IMR-90 (cell line): ENCODE measurements at regions not wholly inside any gene's neighbourhood (a gene's known extent, or its start where the extent isn't known, plus 50 kb on each side); places are given as distances from the start of the nearest gene placed in this dataset.

Experiments used
- ATAC-seq: fragments of 200-7000 bp; cut with Tn5 transposase; 2 replicates; pipeline ENCODE4 v1.9.1; 2020; ENCODE audit warnings: low read depth, mild to moderate bottlenecking, moderate library complexity
- BruUV-seq: library from RNA; stranded (reverse); fragments of 400-500 nt; replicated peaks from 2 replicates; lab custom pipeline; 2021; lab: Mats Ljungman, UMichigan
- CTCF ChIA-PET: fragments of 300-600 bp; formaldehyde crosslinking; extraction: SDS; loops from one replicate; lab custom pipeline; 2021; ENCODE audit warnings: antibody characterized with exemption; lab: Yijun Ruan, JAX
- POLR2A ChIA-PET: fragments of 300-600 bp; sonication (Branson Sonifier 250); formaldehyde crosslinking; loops from one replicate; lab custom pipeline; 2022; ENCODE audit warnings: antibody characterized with exemption; ENCODE audit not compliant: unreplicated experiment; lab: Charles Lee
- DNase-seq: peaks from one replicate; pipeline ENCODE4 v3.0.0; 2013
- H2AFZ ChIP-seq: replicated peaks from 2 replicates; pipeline ENCODE3; 2013; ENCODE audit warnings: low read length, mild to moderate bottlenecking; ENCODE audit not compliant: poor library complexity
- H2AK5ac ChIP-seq: 2 replicates; pipeline ENCODE4 v1.6.1; 2013; ENCODE audit warnings: low read depth, low read length, inconsistent platforms
- H2AK9ac ChIP-seq: replicated peaks from 2 replicates; pipeline ENCODE3; 2013; ENCODE audit warnings: mild to moderate bottlenecking, low read depth, low read length, moderate library complexity; ENCODE audit not compliant: poor library complexity
- H2BK120ac ChIP-seq: 2 replicates; pipeline ENCODE4 v1.6.1; 2013; ENCODE audit warnings: low read depth, low read length, inconsistent platforms
- H2BK15ac ChIP-seq: 3 replicates; pipeline ENCODE4 v1.6.1; 2013; ENCODE audit warnings: low read depth, low read length, inconsistent platforms
- H2BK20ac ChIP-seq: 2 replicates; pipeline ENCODE4 v1.6.1; 2013; ENCODE audit warnings: low read depth, mild to moderate bottlenecking, inconsistent platforms, low read length, moderate library complexity
- H2BK5ac ChIP-seq: 2 replicates; pipeline ENCODE4 v1.6.1; 2013; ENCODE audit warnings: mild to moderate bottlenecking, low read depth, low read length, inconsistent platforms; ENCODE audit not compliant: poor library complexity, severe bottlenecking
- H3K14ac ChIP-seq: replicated peaks from 2 replicates; pipeline ENCODE4 v1.6.1; 2013; ENCODE audit warnings: low read depth, low read length, inconsistent platforms
- H3K18ac ChIP-seq: 2 replicates; pipeline ENCODE4 v1.6.1; 2013; ENCODE audit warnings: low read depth, low read length, control low read depth
- H3K23ac ChIP-seq: 2 replicates; pipeline ENCODE4 v1.6.1; 2013; ENCODE audit warnings: low read depth, low read length, inconsistent platforms
- H3K27ac ChIP-seq: 2 replicates; pipeline ENCODE4 v1.5.1; 2013; ENCODE audit warnings: mild to moderate bottlenecking, control low read depth, low read length; ENCODE audit not compliant: insufficient read depth
- H3K27me3 ChIP-seq: 2 replicates; pipeline ENCODE4 v1.6.1; 2013; ENCODE audit warnings: low read length; ENCODE audit not compliant: control insufficient read depth, insufficient read depth
- H3K36me3 ChIP-seq: 2 replicates; pipeline ENCODE4 v1.6.1; 2013; ENCODE audit warnings: low read length, mixed read lengths; ENCODE audit not compliant: control insufficient read depth, insufficient read depth
- H3K4ac ChIP-seq: 2 replicates; pipeline ENCODE4 v1.6.1; 2013; ENCODE audit warnings: low read depth, low read length, inconsistent platforms
- H3K4me1 ChIP-seq: 2 replicates; pipeline ENCODE4 v1.6.1; 2013; ENCODE audit warnings: low read length, mixed read lengths; ENCODE audit not compliant: control insufficient read depth, insufficient read depth
- H3K4me2 ChIP-seq: 2 replicates; pipeline ENCODE4 v1.6.1; 2013; ENCODE audit warnings: low read depth, mild to moderate bottlenecking, control low read depth, low read length, moderate library complexity
- H3K4me3 ChIP-seq: 2 replicates; pipeline ENCODE4 v1.5.1; 2013; ENCODE audit warnings: low read depth, mild to moderate bottlenecking, control low read depth, low read length, moderate library complexity; ENCODE audit not compliant: insufficient read depth
- H3K56ac ChIP-seq: 2 replicates; pipeline ENCODE4 v1.6.1; 2013; ENCODE audit warnings: low read length, inconsistent platforms; ENCODE audit not compliant: insufficient read depth; ENCODE audit errors: extremely low read depth
- H3K79me1 ChIP-seq, 2 experiments: 2 replicates each; pipeline ENCODE4 v1.6.1; 2013; ENCODE audit warnings: low read length in 2 of 2, inconsistent platforms in 1 of 2, low read depth in 1 of 2
- H3K9ac ChIP-seq: 2 replicates; pipeline ENCODE4 v1.6.1; 2013; ENCODE audit warnings: low read depth, low read length, control low read depth
- H3K9me1 ChIP-seq: 2 replicates; pipeline ENCODE4 v1.6.1; 2013; ENCODE audit warnings: low read length, inconsistent platforms; ENCODE audit not compliant: insufficient read depth
- H3K9me3 ChIP-seq: 2 replicates; pipeline ENCODE4 v1.6.1; 2013; ENCODE audit warnings: low read length; ENCODE audit not compliant: control insufficient read depth, insufficient read depth
- H4K20me1 ChIP-seq: 2 replicates; pipeline ENCODE4 v1.6.1; 2013; ENCODE audit warnings: low read length, inconsistent platforms; ENCODE audit not compliant: insufficient read depth
- H4K5ac ChIP-seq: 2 replicates; pipeline ENCODE4 v1.6.1; 2013; ENCODE audit warnings: mild to moderate bottlenecking, low read depth, low read length, control low read depth
- H4K8ac ChIP-seq, 2 experiments: 2 replicates each; pipeline ENCODE4 v1.6.1; 2013; ENCODE audit warnings: low read depth in 2 of 2, low read length in 2 of 2, control low read depth in 1 of 2, inconsistent platforms in 1 of 2
- H4K91ac ChIP-seq: 2 replicates; pipeline ENCODE4 v1.6.1; 2013; ENCODE audit warnings: low read depth, low read length, inconsistent platforms; ENCODE audit not compliant: insufficient read depth
- BHLHE40 ChIP-seq: fragments of 150-350 bp; IDR thresholded peaks from 2 replicates; pipeline ENCODE4 v1.6.1; 2016; ENCODE audit warnings: mild to moderate bottlenecking, low read depth, low read length
- CEBPB ChIP-seq: IDR thresholded peaks from 2 replicates; pipeline ENCODE4 v1.6.1; 2012; ENCODE audit warnings: low read depth, low read length, improper control_type of control experiment
- CHD1 ChIP-seq: IDR thresholded peaks from 2 replicates; pipeline ENCODE4 v1.6.1; 2012; ENCODE audit warnings: low read depth, low read length, improper control_type of control experiment
- CTCF ChIP-seq: conservative IDR thresholded peaks from 2 replicates; pipeline ENCODE4 v1.5.1; 2012; ENCODE audit warnings: mild to moderate bottlenecking, low read depth, low read length, improper control_type of control experiment
- ELK1 ChIP-seq: fragments of 150-350 bp; IDR thresholded peaks from 2 replicates; pipeline ENCODE4 v1.6.1; 2016; ENCODE audit warnings: low read depth, mild to moderate bottlenecking, low read length, moderate library complexity, borderline replicate concordance
- FOS ChIP-seq: fragments of 150-350 bp; IDR thresholded peaks from 2 replicates; pipeline ENCODE4 v1.6.1; 2016; ENCODE audit warnings: low read depth, low read length
- MAFK ChIP-seq: IDR thresholded peaks from 2 replicates; pipeline ENCODE4 v1.6.1; 2012; ENCODE audit warnings: low read depth, low read length, improper control_type of control experiment
- MAZ ChIP-seq: IDR thresholded peaks from 2 replicates; pipeline ENCODE4 v1.6.1; 2012; ENCODE audit warnings: low read depth, mild to moderate bottlenecking, low read length, improper control_type of control experiment, moderate library complexity, borderline replicate concordance
- MXI1 ChIP-seq: IDR thresholded peaks from 2 replicates; pipeline ENCODE4 v1.6.1; 2012; ENCODE audit warnings: low read depth, mild to moderate bottlenecking, low read length, moderate library complexity, borderline replicate concordance
- NFE2L2 ChIP-seq: fragments of 150-350 bp; IDR thresholded peaks from 2 replicates; pipeline ENCODE4 v1.6.1; 2016; ENCODE audit warnings: low read depth, mild to moderate bottlenecking, low read length
- POLR2A ChIP-seq: IDR thresholded peaks from 2 replicates; pipeline ENCODE4 v1.6.1; 2012; ENCODE audit warnings: mild to moderate bottlenecking, low read depth, low read length
- RAD21 ChIP-seq: IDR thresholded peaks from 2 replicates; pipeline ENCODE4 v1.6.1; 2012; ENCODE audit warnings: low read length, improper control_type of control experiment
- RCOR1 ChIP-seq: IDR thresholded peaks from 2 replicates; pipeline ENCODE4 v1.6.1; 2012; ENCODE audit warnings: mild to moderate bottlenecking, low read length, improper control_type of control experiment; ENCODE audit not compliant: insufficient replicate concordance
- RFX5 ChIP-seq: IDR thresholded peaks from 2 replicates; pipeline ENCODE4 v1.8.0; 2012; ENCODE audit warnings: low read depth, mild to moderate bottlenecking, low read length, moderate library complexity
- SMC3 ChIP-seq: fragments of 150-350 bp; IDR thresholded peaks from 2 replicates; pipeline ENCODE4 v1.6.1; 2016; ENCODE audit warnings: low read depth, mild to moderate bottlenecking, antibody characterized with exemption, low read length, moderate library complexity
- USF2 ChIP-seq: fragments of 150-350 bp; IDR thresholded peaks from 2 replicates; pipeline ENCODE4 v1.6.1; 2017; ENCODE audit warnings: mild to moderate bottlenecking, antibody characterized with exemption, low read length, low read depth
- dilution Hi-C: fragments of 300-500 bp; cut with HindIII; formaldehyde crosslinking; loops from one replicate; pipeline ENCODE4 v1.14.3; 2018; ENCODE audit warnings: low sequenced_read_pairs; ENCODE audit not compliant: unreplicated experiment
- in situ Hi-C: fragments of 300-500 bp; cut with MboI; formaldehyde crosslinking; loops from 3 replicates; pipeline ENCODE4 v1.14.3; 2019; ENCODE audit warnings: low sequenced_read_pairs, inconsistent platforms, mixed read lengths
- intact Hi-C: fragments of 100-400 bp; cut with micrococcal nuclease; formaldehyde crosslinking; loops from 2 replicates; pipeline ENCODE4 v1.10.0; 2022

- dilution Hi-C loops, result no loop called here
- no peak for TF ChIP-seq RFX5
- no peak for TF ChIP-seq CTCF
- no peak for TF ChIP-seq FOS
- TF ChIP-seq CHD1, result no peak
- no peak for TF ChIP-seq RCOR1
- no peak for TF ChIP-seq SMC3
- no peak for TF ChIP-seq MXI1
- no peak for TF ChIP-seq BHLHE40
- TF ChIP-seq CEBPB, result no peak
- TF ChIP-seq ELK1, result no peak
- no peak for TF ChIP-seq MAFK
- no peak for TF ChIP-seq RAD21
- no peak for TF ChIP-seq POLR2A
- TF ChIP-seq MAZ, result no peak
- no peak for TF ChIP-seq USF2
- TF ChIP-seq NFE2L2, result no peak
- no peak for ATAC-seq
Observed at GRCh38 chr12:87141091-87141490, 884.9 kb upstream of the MGAT4C start.

More at GRCh38 chr12:87141091-87141490, 884.9 kb upstream of the MGAT4C start:
- Histone ChIP-seq H3K9me1 (no peaks in the 10 kb centered on the region), H2AFZ (no peak overlapping the region), H3K9me3 (no peaks in the 10 kb centered on the region), H3K36me3 (no peaks in the 10 kb centered on the region), H4K91ac (no peak overlapping the region), H4K5ac (no peak overlapping the region), H3K4me1 (peaks cover 4% of the 10 kb centered on the region; the same call in 1 of the 2 replicates), H2AK5ac (no peak overlapping the region), H2AK9ac (no peak overlapping the region), H2BK20ac (no peak overlapping the region), H3K4me2 (no peak overlapping the region), H3K23ac (no peak overlapping the region), H3K9ac (no peak overlapping the region), H3K27ac (no peak overlapping the region), H2BK5ac (no peak overlapping the region), H3K79me1 (no peaks in the 10 kb centered on the region), H4K8ac (no peak overlapping the region), H3K14ac (no peak overlapping the region), H3K56ac (no peak overlapping the region), H3K4ac (no peak overlapping the region), H3K4me3 (no peak overlapping the region), H3K27me3 (no peaks in the 10 kb centered on the region), H2BK120ac (no peak overlapping the region), H2BK15ac (no peak overlapping the region), H3K18ac (no peak overlapping the region), H4K20me1 (no peaks in the 10 kb centered on the region)
- in situ Hi-C loops, result no loop called here
- BruUV-seq, result no TSS peak
- DNase-seq, result no peak
- ChIA-PET CTCF (interaction anchor here (1.0 kb wide), 1 partner anchor 12 kb away, joined by 3 read pairs; no protein-coding TSS in a partner anchor), POLR2A (no interaction called here)
- intact Hi-C loops, result no loop called here
